Lower leg skin (tissue), 3 donors: ENCODE measurements at regions not wholly inside any gene's neighbourhood (a gene's known extent, or its start where the extent isn't known, plus 50 kb on each side); places are given as distances from the start of the nearest gene placed in this dataset.

ENCODE experiments used
- CTCF ChIP-seq, 3 donors: fragments of 450-650 bp; IDR thresholded peaks; one replicate each; pipeline ENCODE4 v1.5.1; 2016; ENCODE audit warnings: antibody characterized with exemption in 3 of 3, mild to moderate bottlenecking in 3 of 3, moderate library complexity in 2 of 3
- POLR2A ChIP-seq, 2 donors: fragments of 450-650 bp; IDR thresholded peaks; one replicate each; pipeline ENCODE4 v1.6.1; 2016 to 2017; ENCODE audit warnings: antibody characterized with exemption in 2 of 2, mild to moderate bottlenecking in 1 of 2, moderate library complexity in 1 of 2

- TF ChIP-seq CTCF (IDR thresholded peaks at IDR 0.05) (no peak), POLR2A (IDR thresholded peaks at IDR 0.05) (no peak)
These were observed 111.9 kb upstream of the KLHL25 start for GRCh38 chr15:85906640-85907039.
